ENCODE measurements at regions not wholly inside any gene's neighbourhood (a gene's known extent, or its start where the extent isn't known, plus 50 kb on each side); places are given as distances from the start of the nearest gene placed in this dataset.
"Not testable (repeated sequence)": the region's sequence is repeated elsewhere in the genome, so short reads cannot be mapped to it uniquely, and the experiment has no call there.

GRCh38 chr1:115450501-115451040 lies 112.5 kb upstream of the NGF start:
- DNase-seq = no peak

- no peak for DNase-seq
Measured at GRCh38 chr1:115448282-115449044, 110.4 kb upstream of the NGF start.

GRCh38 chr1:115447672-115448071 lies 109.6 kb upstream of the NGF start:
- DNase-seq = no peak

- DNase-seq = no peak
Measured at GRCh38 chr1:115445090-115445489, 107.0 kb upstream of the NGF start.

GRCh38 chr1:115440733-115441132 lies 102.7 kb upstream of the NGF start:
- DNase-seq = no peak

GRCh38 chr1:115439520-115439919 lies 101.5 kb upstream of the NGF start:
- DNase-seq = not testable (repeated sequence)

GRCh38 chr1:115437196-115437595 lies 99.1 kb upstream of the NGF start:
- DNase-seq = no peak

GRCh38 chr1:115436596-115436995 lies 98.5 kb upstream of the NGF start:
- DNase-seq = no peak

GRCh38 chr1:115433483-115433882 lies 95.4 kb upstream of the NGF start:
- DNase-seq = no peak

GRCh38 chr1:115432061-115432460 lies 94.0 kb upstream of the NGF start:
- DNase-seq = no peak

GRCh38 chr1:115430441-115431158 lies 92.6 kb upstream of the NGF start:
- DNase-seq = no peak

GRCh38 chr1:115429884-115430283 lies 91.8 kb upstream of the NGF start:
- no peak for DNase-seq

- DNase-seq = no peak
Measured at GRCh38 chr1:115429241-115429640, 91.2 kb upstream of the NGF start.

- no peak for DNase-seq
Measured at GRCh38 chr1:115428676-115429075, 90.6 kb upstream of the NGF start.

GRCh38 chr1:115428256-115428655 lies 90.2 kb upstream of the NGF start:
- no peak for DNase-seq

- DNase-seq = no peak
Measured at GRCh38 chr1:115426956-115427355, 88.9 kb upstream of the NGF start.

- no peak for DNase-seq
Measured at GRCh38 chr1:115426231-115426771, 88.3 kb upstream of the NGF start.

GRCh38 chr1:115425442-115425841 lies 87.4 kb upstream of the NGF start:
- DNase-seq = no peak

- DNase-seq = no peak
Measured at GRCh38 chr1:115423776-115424175, 85.7 kb upstream of the NGF start.

GRCh38 chr1:115419571-115419970 lies 81.5 kb upstream of the NGF start:
- DNase-seq = no peak

- no peak for DNase-seq
Measured at GRCh38 chr1:115413621-115414020, 75.6 kb upstream of the NGF start.

GRCh38 chr1:115413208-115413607 lies 75.2 kb upstream of the NGF start:
- DNase-seq = no peak

GRCh38 chr1:115412733-115413132 lies 74.7 kb upstream of the NGF start:
- no peak for DNase-seq

- DNase-seq = no peak
Measured at GRCh38 chr1:115412286-115412685, 74.2 kb upstream of the NGF start.
